CD4-positive, CD25-positive, alpha-beta regulatory T cell (primary cell): ENCODE measurements at regions not wholly inside any gene's neighbourhood (a gene's known extent, or its start where the extent isn't known, plus 50 kb on each side); places are given as distances from the start of the nearest gene placed in this dataset.

Experiments
- ATAC-seq, 2 donors: fragments of 150-1000 bp; cut with Tn5 transposase; one replicate each; pipeline ENCODE4 v1.10.0; 2021; ENCODE audit warnings: low read depth in 2 of 2, moderate number of reproducible peaks in 2 of 2, moderate library complexity in 1 of 2
- DNase-seq, 3 donors: peaks; one replicate each; pipeline versions ENCODE4 v3.0.0 to v3.0.0-alpha.2; 2012 to 2022; ENCODE audit warnings: mixed read lengths in 1 of 3
- H3K27ac ChIP-seq: one replicate; pipeline ENCODE4 v1.7.0; 2013; ENCODE audit warnings: mild to moderate bottlenecking, low read length; ENCODE audit not compliant: insufficient read depth, poor library complexity, severe bottlenecking
- H3K27me3 ChIP-seq: one replicate; pipeline ENCODE4 v1.7.0; 2013; ENCODE audit warnings: low read length; ENCODE audit not compliant: control insufficient read depth, insufficient read depth
- H3K36me3 ChIP-seq: one replicate; pipeline ENCODE4 v1.7.0; 2013; ENCODE audit warnings: mild to moderate bottlenecking, low read length, moderate library complexity; ENCODE audit not compliant: control insufficient read depth, insufficient read depth
- H3K4me1 ChIP-seq: 2 replicates; pipeline ENCODE4 v1.7.0; 2013; ENCODE audit warnings: mild to moderate bottlenecking, low read length; ENCODE audit not compliant: insufficient read depth, control insufficient read depth, poor library complexity, severe bottlenecking
- H3K4me3 ChIP-seq: one replicate; pipeline ENCODE4 v1.7.0; 2013; ENCODE audit warnings: low read depth, mild to moderate bottlenecking, low read length, moderate library complexity
- H3K9me3 ChIP-seq, 2 experiments: 1 replicate in 1 of 2; 2 replicates in 1 of 2; pipeline ENCODE4 v1.7.0; 2013; ENCODE audit warnings: low read length in 2 of 2, mild to moderate bottlenecking in 1 of 2, moderate library complexity in 1 of 2; ENCODE audit not compliant: control insufficient read depth in 2 of 2
- H3K27ac Mint-ChIP-seq, 3 donors: one replicate each; pipeline ENCODE4 v1.8.0; 2020 to 2022; ENCODE audit warnings: mild to moderate bottlenecking in 3 of 3, mixed read lengths in 3 of 3, moderate library complexity in 2 of 3
- H3K27me3 Mint-ChIP-seq: one replicate; pipeline ENCODE4 v1.8.0; 2022; ENCODE audit warnings: mild to moderate bottlenecking, mixed read lengths
- H3K36me3 Mint-ChIP-seq: one replicate; pipeline ENCODE4 v1.8.0; 2020; ENCODE audit warnings: mixed read lengths
- H3K4me1 Mint-ChIP-seq, 4 donors: one replicate each; pipeline ENCODE4 v1.8.0; 2020 to 2022; ENCODE audit warnings: mixed read lengths in 4 of 4, mild to moderate bottlenecking in 1 of 4
- H3K4me3 Mint-ChIP-seq, 4 donors: one replicate each; pipeline ENCODE4 v1.8.0; 2020 to 2022; ENCODE audit warnings: mild to moderate bottlenecking in 4 of 4, mixed read lengths in 4 of 4, moderate library complexity in 3 of 4
- H3K9me3 Mint-ChIP-seq, 7 donors: one replicate each; pipeline ENCODE4 v1.8.0; 2020 to 2022; ENCODE audit warnings: mixed read lengths in 7 of 7, mild to moderate bottlenecking in 3 of 7, moderate library complexity in 2 of 7

DNA sequence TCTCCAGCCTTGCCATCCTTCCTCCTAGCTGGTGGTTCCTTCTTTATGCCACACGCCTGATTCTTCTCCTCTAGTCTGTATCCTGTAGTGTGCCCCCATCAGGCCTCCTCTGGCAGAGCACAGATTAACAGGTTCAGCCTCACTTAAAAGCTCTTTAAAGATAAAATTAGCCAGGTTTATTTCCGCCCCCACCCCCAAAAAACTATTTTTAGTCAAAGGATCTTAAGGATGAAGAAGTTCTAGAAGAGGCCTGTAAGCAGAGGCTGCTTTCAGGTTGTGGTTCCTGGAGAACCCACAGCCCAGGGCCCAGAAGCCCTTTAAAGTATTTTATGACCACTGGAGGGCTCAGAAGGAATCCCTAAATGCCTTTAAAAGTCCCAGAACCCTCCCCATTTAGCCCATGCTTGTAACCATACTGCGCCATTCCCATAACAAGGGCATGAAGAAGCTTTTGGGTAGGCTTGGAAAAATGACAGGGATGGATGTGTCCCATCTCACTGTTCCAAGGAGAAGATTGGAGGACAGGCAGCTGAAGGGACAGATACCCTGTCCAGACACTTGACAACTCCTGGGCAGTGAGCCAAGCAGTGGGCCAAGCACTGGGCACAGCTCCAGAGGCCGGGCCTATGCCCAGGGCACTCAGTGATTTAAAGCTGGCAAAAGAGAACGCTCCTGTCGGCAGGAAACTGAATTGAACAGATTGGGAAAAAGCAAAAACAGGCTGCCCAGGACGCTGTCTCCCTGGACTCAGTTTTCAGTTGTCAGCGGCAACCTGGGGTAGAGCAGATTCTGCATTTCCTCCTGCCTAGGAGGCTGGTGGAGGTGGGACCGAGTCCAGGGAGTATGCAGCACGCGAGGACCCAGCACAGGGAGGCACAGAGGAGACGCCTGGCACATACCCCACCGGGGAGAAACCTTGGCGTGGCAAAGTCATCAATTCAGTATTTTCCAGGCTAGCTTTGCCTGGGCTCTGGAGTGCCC is 106.3 kb upstream of the SSBP2 start:
- no peak overlapping the region for H3K4me3 ChIP-seq
- Mint-ChIP-seq H3K4me3 (peak overlapping the region in 1 of 4 donors; percentile 4), H3K36me3 (no peaks in the 10 kb centered on the region), H3K27me3 (no peaks in the 10 kb centered on the region), H3K4me1 (peaks cover 7 to 31% (median 20%) of the 10 kb centered on the region in 4 donors), H3K9me3 (peaks cover 0 to under 1% (median 0%) of the 10 kb centered on the region in 7 donors), H3K27ac (peak overlapping the region in 2 of 3 donors; percentile 36 to 85)
- ATAC-seq (no peak), DNase-seq (peak in 1 of 3 donors; percentile 32)
- H3K27me3 ChIP-seq: no peaks in the 10 kb centered on the region
- no peaks in the 10 kb centered on the region for H3K36me3 ChIP-seq
- no peaks in the 10 kb centered on the region for H3K9me3 ChIP-seq
- no peak overlapping the region for H3K27ac ChIP-seq
- peaks cover 7% of the 10 kb centered on the region for H3K4me1 ChIP-seq

DNA sequence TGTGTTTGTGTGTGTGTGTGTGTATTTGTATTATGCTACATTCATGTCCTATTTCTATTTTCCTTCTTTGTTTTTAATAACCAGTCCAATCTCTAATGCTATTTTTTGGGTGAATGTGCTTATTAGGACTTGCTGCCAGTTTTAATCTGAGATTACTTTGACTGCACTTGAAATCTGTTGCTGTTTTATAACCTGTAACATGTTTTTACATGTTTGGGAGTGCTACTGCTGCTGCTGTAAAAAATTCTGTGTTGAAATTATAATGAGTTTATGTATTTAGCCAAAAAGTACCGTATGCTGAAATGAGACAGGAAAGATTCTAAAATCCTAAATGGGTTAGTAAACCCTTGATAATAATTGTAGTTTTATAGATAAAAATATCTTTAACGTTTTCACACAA is 104.7 kb upstream of the SSBP2 start:
- no peaks in the 10 kb centered on the region for H3K27me3 ChIP-seq
- Mint-ChIP-seq H3K4me1 (peaks cover 7 to 46% (median 31%) of the 10 kb centered on the region in 4 donors), H3K36me3 (no peaks in the 10 kb centered on the region), H3K27me3 (peaks cover 7% of the 10 kb centered on the region), H3K9me3 (peaks cover 0 to 2% (median 0%) of the 10 kb centered on the region in 7 donors), H3K4me3 (peak overlapping the region in 1 of 4 donors; percentile 12), H3K27ac (no peak overlapping the region)
- no peak overlapping the region for H3K27ac ChIP-seq
- no peaks in the 10 kb centered on the region for H3K36me3 ChIP-seq
- no peaks in the 10 kb centered on the region for H3K9me3 ChIP-seq
- ATAC-seq: no peak
- no peak for DNase-seq
- peaks cover 18% of the 10 kb centered on the region for H3K4me1 ChIP-seq
- H3K4me3 ChIP-seq: no peak overlapping the region

DNA sequence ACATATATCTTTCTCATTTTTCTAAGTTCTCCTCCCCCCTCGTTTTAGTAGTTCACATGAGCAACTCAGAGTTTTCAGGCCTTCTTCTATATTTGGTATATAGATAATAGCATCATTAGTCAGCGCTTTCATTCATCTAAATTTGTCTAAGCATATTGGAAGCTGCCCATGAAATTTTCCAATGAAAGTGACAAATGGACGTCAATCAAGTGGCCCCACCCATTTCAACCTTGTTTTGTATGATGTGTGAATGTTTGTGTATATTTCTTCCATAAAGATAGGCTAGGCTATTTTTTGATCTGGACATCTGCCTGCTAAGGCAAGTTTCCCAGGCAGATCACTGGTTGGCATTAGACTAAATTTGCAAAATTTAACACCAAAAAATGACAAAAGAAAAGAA is 104.0 kb upstream of the SSBP2 start:
- Histone ChIP-seq H3K36me3 (no peaks in the 10 kb centered on the region), H3K27ac (no peak overlapping the region), H3K4me1 (peaks cover 23% of the 10 kb centered on the region), H3K27me3 (no peaks in the 10 kb centered on the region), H3K4me3 (no peak overlapping the region), H3K9me3 (no peaks in the 10 kb centered on the region)
- no peak for ATAC-seq
- Mint-ChIP-seq H3K36me3 (no peaks in the 10 kb centered on the region), H3K4me3 (peak overlapping the region in 1 of 4 donors; percentile 1), H3K27ac (peak overlapping the region; percentile 1 to 39 (median 16)), H3K4me1 (peaks cover 7 to 52% (median 38%) of the 10 kb centered on the region in 4 donors), H3K27me3 (peaks cover 7% of the 10 kb centered on the region), H3K9me3 (peaks cover 0 to 2% (median 0%) of the 10 kb centered on the region in 7 donors)
- no peak for DNase-seq

DNA sequence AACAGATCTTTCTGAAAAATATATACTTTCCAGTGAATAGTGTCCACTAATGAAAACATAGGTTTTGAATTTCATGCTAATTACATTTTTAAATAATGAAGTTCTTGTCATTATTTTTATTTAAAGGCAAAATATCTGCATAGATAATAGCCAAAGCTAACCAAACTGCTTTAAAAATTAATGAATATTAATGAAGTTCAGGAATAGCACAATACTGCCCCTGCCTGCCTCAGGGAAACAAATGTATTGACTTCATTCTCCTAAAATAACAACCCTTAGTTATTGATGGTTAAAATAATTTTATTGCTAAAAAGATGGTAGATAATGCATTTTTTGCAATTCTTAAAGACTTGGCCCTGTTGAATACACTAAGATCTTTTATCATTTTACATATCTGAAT is 103.6 kb upstream of the SSBP2 start:
- peak overlapping the region in 2 of 4 donors; percentile 44 to 90 for H3K4me3 Mint-ChIP-seq
- DNase-seq: no peak
- H3K36me3 ChIP-seq: no peaks in the 10 kb centered on the region
- no peaks in the 10 kb centered on the region for H3K27me3 ChIP-seq
- H3K4me3 ChIP-seq: no peak overlapping the region
- H3K4me1 ChIP-seq: peaks cover 23% of the 10 kb centered on the region
- ATAC-seq: no peak
- H3K27me3 Mint-ChIP-seq: peaks cover 7% of the 10 kb centered on the region
- H3K9me3 Mint-ChIP-seq: peaks cover 0 to 2% (median 0%) of the 10 kb centered on the region in 7 donors
- H3K36me3 Mint-ChIP-seq: no peaks in the 10 kb centered on the region
- peak overlapping the region in 2 of 3 donors; percentile 39 for H3K27ac Mint-ChIP-seq
- no peaks in the 10 kb centered on the region for H3K9me3 ChIP-seq
- peaks cover 7 to 55% (median 38%) of the 10 kb centered on the region in 4 donors for H3K4me1 Mint-ChIP-seq
- no peak overlapping the region for H3K27ac ChIP-seq

DNA sequence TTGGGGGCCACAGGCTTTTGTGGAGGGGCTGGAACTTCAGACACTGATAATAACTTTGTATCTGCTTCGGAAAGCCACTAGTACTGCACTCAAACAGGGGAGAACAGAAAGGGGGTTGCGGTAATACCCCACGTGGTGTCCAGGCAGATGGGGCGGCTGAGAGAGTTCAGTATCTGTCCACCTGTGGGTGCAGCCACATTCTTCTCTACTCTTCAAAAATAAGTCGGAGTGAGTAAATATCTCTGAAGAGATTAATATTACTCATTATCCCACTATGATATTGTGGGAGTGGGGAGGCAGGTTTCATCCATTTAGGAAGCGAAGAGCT is 102.1 kb upstream of the SSBP2 start:
- H3K36me3 Mint-ChIP-seq: no peaks in the 10 kb centered on the region
- peaks cover 23% of the 10 kb centered on the region for H3K4me1 ChIP-seq
- peak overlapping the region; percentile 56 for H3K4me3 ChIP-seq
- peak overlapping the region; percentile 88 to 90 (median 88) for H3K4me3 Mint-ChIP-seq
- DNase-seq (no peak), ATAC-seq (no peak)
- H3K36me3 ChIP-seq: no peaks in the 10 kb centered on the region
- no peaks in the 10 kb centered on the region for H3K9me3 ChIP-seq
- peaks cover 7 to 55% (median 38%) of the 10 kb centered on the region in 4 donors for H3K4me1 Mint-ChIP-seq
- H3K27me3 Mint-ChIP-seq: peaks cover 7% of the 10 kb centered on the region
- H3K27ac Mint-ChIP-seq: peak overlapping the region; percentile 67 to 98 (median 92)
- H3K27ac ChIP-seq: no peak overlapping the region
- H3K27me3 ChIP-seq: no peaks in the 10 kb centered on the region
- peaks cover 0 to 2% (median 0%) of the 10 kb centered on the region in 7 donors for H3K9me3 Mint-ChIP-seq

DNA sequence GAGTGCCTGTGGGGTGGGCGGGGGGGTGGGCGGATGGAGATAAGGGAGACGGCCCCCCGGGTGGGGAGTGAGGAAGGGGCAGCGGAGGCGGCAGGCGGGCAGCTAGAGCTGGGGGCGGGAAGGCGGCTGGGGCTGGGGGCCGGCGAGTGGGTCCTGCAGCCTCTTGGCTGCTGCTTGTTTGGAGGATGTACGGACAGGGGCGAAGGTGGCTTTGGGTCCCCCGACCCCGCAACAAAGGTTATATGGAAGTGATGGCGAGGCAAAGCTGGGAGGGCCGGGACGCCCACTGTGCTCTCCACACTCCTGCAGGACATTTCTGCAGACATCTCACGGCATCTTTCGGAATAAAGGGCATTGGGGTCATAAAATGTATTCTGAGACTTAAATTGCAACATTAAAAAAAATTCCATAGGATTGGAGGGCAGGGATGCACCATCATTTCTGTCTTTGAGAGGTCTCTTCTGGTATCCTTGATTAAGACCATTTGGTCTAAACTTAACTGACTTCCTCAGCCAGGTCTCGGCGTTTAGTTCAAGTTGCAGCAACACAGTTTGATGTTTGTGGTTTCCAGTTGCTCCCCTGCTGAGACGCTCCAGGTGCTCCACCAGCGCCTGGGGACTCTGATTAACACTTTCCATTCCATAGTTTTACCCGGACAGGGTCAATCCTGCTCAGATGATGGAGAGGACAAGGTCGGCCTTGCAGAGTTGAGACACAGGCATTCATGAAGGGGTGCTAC is 101.6 kb upstream of the SSBP2 start:
- peak overlapping the region; percentile 88 to 90 (median 88) for H3K4me3 Mint-ChIP-seq
- no peaks in the 10 kb centered on the region for H3K36me3 ChIP-seq
- peak in 2 of 3 donors; percentile 18 to 39 for DNase-seq
- peaks cover 23% of the 10 kb centered on the region for H3K4me1 ChIP-seq
- H3K27me3 Mint-ChIP-seq: peaks cover 7% of the 10 kb centered on the region
- peaks cover 7 to 55% (median 38%) of the 10 kb centered on the region in 4 donors for H3K4me1 Mint-ChIP-seq
- no peaks in the 10 kb centered on the region for H3K27me3 ChIP-seq
- no peaks in the 10 kb centered on the region for H3K36me3 Mint-ChIP-seq
- H3K9me3 ChIP-seq: no peaks in the 10 kb centered on the region
- ATAC-seq: peak in 1 of 2 donors; percentile 3
- H3K4me3 ChIP-seq: peak overlapping the region; percentile 82
- H3K27ac ChIP-seq: peak overlapping the region; percentile 50
- peaks cover 0 to 2% (median 0%) of the 10 kb centered on the region in 7 donors for H3K9me3 Mint-ChIP-seq
- H3K27ac Mint-ChIP-seq: peak overlapping the region; percentile 67 to 98 (median 92)

DNA sequence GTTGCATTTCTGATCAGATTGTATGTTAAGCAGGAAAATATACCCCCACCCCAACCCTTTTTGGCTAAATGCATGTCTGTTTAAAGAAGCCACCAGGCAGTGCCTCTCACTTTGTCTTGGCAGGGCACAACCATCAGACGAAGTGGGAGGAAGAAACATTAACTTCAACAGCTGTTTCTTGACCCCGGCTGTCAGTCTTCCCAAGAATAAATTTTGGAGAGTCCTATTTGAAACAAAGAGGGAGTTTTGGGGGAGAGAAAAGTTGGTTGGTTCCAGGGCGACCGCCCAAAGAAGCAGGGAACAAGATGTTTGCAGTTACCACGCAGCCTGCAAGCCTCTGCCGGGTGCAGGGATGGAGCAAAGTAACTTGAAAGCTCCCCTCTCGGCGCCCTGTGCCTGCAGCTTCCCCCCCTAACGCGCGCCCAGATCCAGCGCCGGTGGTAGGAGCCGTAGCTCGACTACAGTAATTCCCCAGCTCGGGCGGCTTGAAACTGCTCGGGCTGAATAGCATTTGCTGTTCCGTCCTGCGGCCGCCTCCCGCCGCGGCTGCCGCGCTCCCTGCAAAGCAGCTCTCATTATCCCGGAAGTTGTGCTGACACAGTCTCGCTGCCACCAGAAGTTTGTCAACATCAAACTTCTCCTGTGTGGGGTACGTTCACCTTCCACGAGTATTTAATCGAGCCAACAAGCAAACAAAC is 100.7 kb upstream of the SSBP2 start:
- Mint-ChIP-seq H3K4me1 (peaks cover 7 to 51% (median 37%) of the 10 kb centered on the region in 4 donors), H3K27me3 (peaks cover 7% of the 10 kb centered on the region), H3K27ac (peak overlapping the region; percentile 98 to 99 (median 98)), H3K36me3 (no peaks in the 10 kb centered on the region), H3K4me3 (peak overlapping the region; percentile 90 to 99 (median 95)), H3K9me3 (peaks cover 0 to 2% (median 0%) of the 10 kb centered on the region in 7 donors)
- peak overlapping the region; percentile 82 for H3K4me3 ChIP-seq
- no peaks in the 10 kb centered on the region for H3K36me3 ChIP-seq
- H3K27ac ChIP-seq: peak overlapping the region; percentile 69
- no peaks in the 10 kb centered on the region for H3K9me3 ChIP-seq
- H3K27me3 ChIP-seq: no peaks in the 10 kb centered on the region
- peaks cover 23% of the 10 kb centered on the region for H3K4me1 ChIP-seq
- DNase-seq: peak; percentile 76 to 94 (median 87)
- ATAC-seq: peak; percentile 90
